Mucosa of stomach (tissue), 1 donor: ENCODE measurements at regions not wholly inside any gene's neighbourhood (a gene's known extent, or its start where the extent isn't known, plus 50 kb on each side); places are given as distances from the start of the nearest gene placed in this dataset.

Experiments
- H3K27me3 ChIP-seq: one replicate; pipeline ENCODE4 v1.7.0; 2013; ENCODE audit warnings: mild to moderate bottlenecking, low read length; ENCODE audit not compliant: control insufficient read depth, insufficient read depth
- H3K36me3 ChIP-seq: one replicate; pipeline ENCODE4 v1.7.0; 2013; ENCODE audit warnings: low read length; ENCODE audit not compliant: control insufficient read depth, insufficient read depth
- H3K4me1 ChIP-seq: one replicate; pipeline ENCODE4 v1.7.0; 2013; ENCODE audit warnings: mild to moderate bottlenecking, low read length; ENCODE audit not compliant: control insufficient read depth, insufficient read depth
- H3K4me3 ChIP-seq: one replicate; pipeline ENCODE4 v1.7.0; 2013; ENCODE audit warnings: low read length
- H3K9ac ChIP-seq: one replicate; pipeline ENCODE4 v1.7.0; 2013; ENCODE audit warnings: mild to moderate bottlenecking, low read length, moderate library complexity
- H3K9me3 ChIP-seq: one replicate; pipeline ENCODE4 v1.7.0; 2013; ENCODE audit warnings: mild to moderate bottlenecking, low read length, moderate library complexity; ENCODE audit not compliant: control insufficient read depth
- donor health status: Pancreatic carcinoma.

- Histone ChIP-seq H3K27me3 (no peaks in the 10 kb centered on the region), H3K4me1 (no peaks in the 10 kb centered on the region), H3K4me3 (no peak overlapping the region), H3K36me3 (no peaks in the 10 kb centered on the region), H3K9ac (no peak overlapping the region), H3K9me3 (no peaks in the 10 kb centered on the region)
Observed at GRCh38 chr5:68657055-68657961, 436.5 kb upstream of the SLC30A5 start.

DNA sequence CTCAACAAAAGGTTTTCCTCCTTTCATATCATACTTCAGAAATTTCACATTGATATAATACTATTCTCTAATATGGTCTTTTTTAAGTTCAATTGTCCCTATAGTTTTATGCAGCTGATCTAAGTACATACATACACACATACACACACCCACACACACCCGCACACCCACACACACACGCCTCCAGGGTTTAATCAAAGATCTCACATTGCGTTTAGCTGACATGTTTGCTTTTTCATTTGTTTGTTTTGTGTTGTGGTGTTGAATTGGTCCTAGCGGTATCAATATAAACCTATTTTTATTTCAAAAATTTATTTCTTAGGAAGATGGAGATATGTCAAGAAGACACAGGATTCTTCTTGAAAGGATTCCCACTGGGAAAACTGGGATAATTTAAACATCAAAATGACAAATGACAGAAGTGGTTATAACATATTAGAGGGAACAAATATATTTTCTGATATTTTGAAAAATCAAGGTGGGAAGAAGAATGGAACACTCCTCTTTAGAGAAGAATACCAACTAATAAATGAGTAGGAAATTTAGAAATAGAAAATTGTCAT lies 434.9 kb upstream of the SLC30A5 start:
- Histone ChIP-seq H3K9ac (no peak overlapping the region), H3K4me1 (no peaks in the 10 kb centered on the region), H3K9me3 (no peaks in the 10 kb centered on the region), H3K27me3 (no peaks in the 10 kb centered on the region), H3K36me3 (no peaks in the 10 kb centered on the region), H3K4me3 (no peak overlapping the region)

- H3K9me3 ChIP-seq, result no peaks in the 10 kb centered on the region
- H3K36me3 ChIP-seq, result no peaks in the 10 kb centered on the region
- no peak overlapping the region for H3K9ac ChIP-seq
- H3K4me1 ChIP-seq, result no peaks in the 10 kb centered on the region
- no peaks in the 10 kb centered on the region for H3K27me3 ChIP-seq
- no peak overlapping the region for H3K4me3 ChIP-seq
Observed at GRCh38 chr5:68659881-68660280, 433.9 kb upstream of the SLC30A5 start.

DNA sequence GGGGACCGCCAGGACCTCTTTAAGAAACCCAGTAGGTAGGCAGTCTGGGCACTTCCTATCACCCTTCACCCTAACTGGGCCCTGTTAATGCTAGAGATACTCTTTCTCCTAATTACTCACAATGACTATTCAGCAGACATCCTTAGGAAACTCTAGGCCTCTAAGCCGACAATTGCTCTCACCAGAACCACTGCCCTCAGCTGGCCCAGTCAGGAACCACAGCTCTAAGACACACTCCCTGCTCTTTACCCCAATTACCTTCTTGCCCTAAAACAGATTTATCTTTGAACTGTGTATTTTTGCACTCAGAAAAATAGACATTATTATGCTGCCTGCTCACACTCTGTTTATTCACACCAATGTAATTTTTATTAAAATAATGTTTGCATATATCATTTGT lies 432.6 kb upstream of the SLC30A5 start:
- H3K4me3 ChIP-seq, result no peak overlapping the region

DNA sequence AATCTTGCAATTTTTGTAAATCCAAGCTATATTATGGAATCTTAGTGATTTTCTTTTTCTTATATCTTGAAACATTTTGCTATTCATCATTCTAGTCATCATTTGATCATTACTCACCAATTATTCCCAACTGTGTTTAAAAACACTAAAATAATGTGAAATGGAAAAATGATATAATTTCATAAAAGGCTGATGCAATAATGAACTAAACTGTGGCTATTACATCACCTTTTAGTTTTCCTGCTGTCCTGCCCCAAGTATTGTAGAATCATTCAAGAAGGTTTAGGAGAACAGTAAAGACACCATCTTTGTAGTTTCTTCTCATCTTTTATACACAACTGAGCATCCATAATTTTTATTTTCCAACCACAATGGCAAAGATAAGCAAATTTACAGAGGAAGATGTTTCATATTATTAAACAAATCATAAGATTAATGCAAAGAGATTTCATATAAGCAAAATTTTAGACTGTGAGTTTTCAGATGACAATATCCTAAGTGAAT lies 431.0 kb upstream of the SLC30A5 start:
- Histone ChIP-seq H3K27me3 (no peaks in the 10 kb centered on the region), H3K4me1 (no peaks in the 10 kb centered on the region), H3K4me3 (no peak overlapping the region), H3K9ac (no peak overlapping the region), H3K9me3 (no peaks in the 10 kb centered on the region), H3K36me3 (no peaks in the 10 kb centered on the region)

More for the DNA sequence above, 432.6 kb upstream of the SLC30A5 start:
- Histone ChIP-seq H3K4me1 (no peaks in the 10 kb centered on the region), H3K9me3 (no peaks in the 10 kb centered on the region), H3K9ac (no peak overlapping the region), H3K27me3 (no peaks in the 10 kb centered on the region), H3K36me3 (no peaks in the 10 kb centered on the region)

DNA sequence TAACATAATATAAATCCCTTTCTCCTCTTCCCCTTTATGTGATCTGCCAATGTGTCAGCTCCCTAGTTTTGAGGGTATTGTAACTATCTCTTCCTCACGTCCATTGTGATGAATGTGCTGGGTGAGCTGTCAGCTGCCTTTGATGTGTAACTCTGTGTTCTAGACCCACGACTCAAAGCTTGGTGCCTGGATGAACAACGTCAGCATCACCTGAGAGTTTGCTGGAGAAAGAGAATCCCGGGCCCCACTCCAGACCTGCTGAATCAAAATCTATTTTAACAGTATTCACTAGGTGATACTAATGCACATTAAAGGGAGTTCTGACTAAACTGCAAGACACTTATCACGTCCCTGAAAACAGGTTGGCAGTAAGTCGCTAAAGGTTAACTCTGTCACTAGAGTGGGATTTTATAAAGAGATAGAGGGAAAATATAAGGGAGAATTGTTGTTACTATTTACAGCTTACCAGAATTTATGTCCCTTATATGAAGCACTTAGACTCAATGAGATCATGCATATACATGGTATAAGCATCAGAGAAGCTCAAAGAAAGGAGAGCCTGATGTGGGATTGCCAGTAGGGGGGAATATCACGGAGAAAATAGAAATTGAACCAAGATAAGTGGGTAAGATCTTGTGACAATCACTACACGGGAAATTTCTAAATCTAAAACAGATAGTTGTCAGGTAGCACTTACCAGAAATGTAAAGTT lies 423.8 kb upstream of the SLC30A5 start:
- no peaks in the 10 kb centered on the region for H3K4me1 ChIP-seq
- no peaks in the 10 kb centered on the region for H3K36me3 ChIP-seq

GRCh38 chr5:68673106-68673822 lies 420.6 kb upstream of the SLC30A5 start:
- no peak overlapping the region for H3K4me3 ChIP-seq
- no peak overlapping the region for H3K9ac ChIP-seq
- H3K27me3 ChIP-seq, result no peaks in the 10 kb centered on the region
- H3K4me1 ChIP-seq, result no peaks in the 10 kb centered on the region
- H3K9me3 ChIP-seq, result no peaks in the 10 kb centered on the region
- H3K36me3 ChIP-seq, result no peaks in the 10 kb centered on the region

More for the DNA sequence above, 423.8 kb upstream of the SLC30A5 start:
- H3K27me3 ChIP-seq, result no peaks in the 10 kb centered on the region
- H3K9me3 ChIP-seq, result no peaks in the 10 kb centered on the region
- H3K4me3 ChIP-seq, result no peak overlapping the region
- no peak overlapping the region for H3K9ac ChIP-seq

DNA sequence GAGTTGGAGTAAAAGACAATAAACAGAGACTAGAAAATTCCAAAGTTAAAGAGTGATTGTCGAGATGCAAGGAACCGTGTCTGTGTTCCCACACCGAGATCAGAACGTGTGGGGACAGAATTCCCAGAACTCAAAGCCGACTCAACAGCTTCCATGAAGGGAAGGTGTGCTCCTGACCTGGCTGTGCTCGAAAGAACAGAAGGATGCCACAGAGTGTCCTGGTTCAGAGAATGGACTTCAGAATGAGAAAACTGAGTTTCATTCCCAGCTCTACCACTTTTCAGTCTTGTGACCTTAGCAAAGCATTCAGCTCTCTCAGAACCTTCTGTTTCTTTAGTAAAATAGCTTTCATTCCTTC lies 420.0 kb upstream of the SLC30A5 start:
- Histone ChIP-seq H3K9me3 (no peaks in the 10 kb centered on the region), H3K4me3 (no peak overlapping the region), H3K27me3 (no peaks in the 10 kb centered on the region), H3K36me3 (no peaks in the 10 kb centered on the region), H3K9ac (no peak overlapping the region), H3K4me1 (no peaks in the 10 kb centered on the region)

- Histone ChIP-seq H3K36me3 (no peaks in the 10 kb centered on the region), H3K9ac (no peak overlapping the region), H3K4me1 (peaks cover 13% of the 10 kb centered on the region), H3K27me3 (no peaks in the 10 kb centered on the region), H3K4me3 (no peak overlapping the region), H3K9me3 (no peaks in the 10 kb centered on the region)
Observed at GRCh38 chr5:68679041-68679440, 414.8 kb upstream of the SLC30A5 start.

DNA sequence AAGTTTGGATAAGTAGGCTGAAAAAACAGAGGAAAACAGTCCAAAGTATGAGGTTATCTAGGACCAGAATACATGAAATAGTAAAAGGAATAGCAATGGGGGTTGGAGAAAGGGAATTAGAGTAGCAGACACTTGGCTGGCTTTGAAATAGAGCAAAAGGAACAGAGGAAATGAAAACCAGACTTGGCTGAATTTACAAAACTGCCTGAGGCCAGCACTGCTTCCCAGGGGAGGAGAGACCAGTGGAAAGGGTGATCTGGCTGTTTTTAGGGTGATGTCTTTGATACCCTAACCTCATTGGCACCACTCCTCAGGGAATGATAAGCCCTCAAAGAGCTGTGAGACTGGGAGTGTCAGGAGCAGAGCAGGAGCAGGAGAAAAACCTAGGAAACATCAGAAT lies 413.4 kb upstream of the SLC30A5 start:
- H3K9ac ChIP-seq, result no peak overlapping the region
- H3K27me3 ChIP-seq, result no peaks in the 10 kb centered on the region
- no peak overlapping the region for H3K4me3 ChIP-seq
- peaks cover 13% of the 10 kb centered on the region for H3K4me1 ChIP-seq
- no peaks in the 10 kb centered on the region for H3K36me3 ChIP-seq
- H3K9me3 ChIP-seq, result no peaks in the 10 kb centered on the region

DNA sequence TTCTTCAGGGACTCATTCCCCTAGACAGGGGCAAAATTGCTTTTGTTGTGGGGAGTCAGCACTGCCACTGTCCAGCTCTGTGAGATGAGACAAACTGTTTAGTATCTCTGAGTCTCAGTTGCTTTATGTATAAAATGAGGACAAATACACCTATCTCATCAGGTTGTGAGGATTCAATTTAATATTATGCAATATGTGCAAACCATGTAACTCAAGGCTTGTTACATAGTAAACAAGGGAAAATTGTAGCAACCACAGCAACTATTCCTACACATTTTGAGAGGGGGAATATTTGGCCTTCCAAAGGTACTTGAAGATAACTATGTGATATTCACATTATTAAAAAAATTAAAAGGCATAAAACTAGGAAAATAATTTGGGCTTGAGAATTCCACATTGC lies 411.9 kb upstream of the SLC30A5 start:
- Histone ChIP-seq H3K9me3 (no peaks in the 10 kb centered on the region), H3K36me3 (no peaks in the 10 kb centered on the region), H3K4me3 (no peak overlapping the region), H3K9ac (no peak overlapping the region), H3K4me1 (peaks cover 13% of the 10 kb centered on the region), H3K27me3 (no peaks in the 10 kb centered on the region)
